HG02981 (cell line): ENCODE measurements at regions not wholly inside any gene's neighbourhood (a gene's known extent, or its start where the extent isn't known, plus 50 kb on each side); places are given as distances from the start of the nearest gene placed in this dataset.

ENCODE experiments used
- ATAC-seq: cut with Tn5 transposase; IDR thresholded peaks from one replicate; pipeline ENCODE4 v1.9.1; 2021; ENCODE audit warnings: mild to moderate bottlenecking, moderate library complexity; ENCODE audit not compliant: unreplicated experiment

DNA sequence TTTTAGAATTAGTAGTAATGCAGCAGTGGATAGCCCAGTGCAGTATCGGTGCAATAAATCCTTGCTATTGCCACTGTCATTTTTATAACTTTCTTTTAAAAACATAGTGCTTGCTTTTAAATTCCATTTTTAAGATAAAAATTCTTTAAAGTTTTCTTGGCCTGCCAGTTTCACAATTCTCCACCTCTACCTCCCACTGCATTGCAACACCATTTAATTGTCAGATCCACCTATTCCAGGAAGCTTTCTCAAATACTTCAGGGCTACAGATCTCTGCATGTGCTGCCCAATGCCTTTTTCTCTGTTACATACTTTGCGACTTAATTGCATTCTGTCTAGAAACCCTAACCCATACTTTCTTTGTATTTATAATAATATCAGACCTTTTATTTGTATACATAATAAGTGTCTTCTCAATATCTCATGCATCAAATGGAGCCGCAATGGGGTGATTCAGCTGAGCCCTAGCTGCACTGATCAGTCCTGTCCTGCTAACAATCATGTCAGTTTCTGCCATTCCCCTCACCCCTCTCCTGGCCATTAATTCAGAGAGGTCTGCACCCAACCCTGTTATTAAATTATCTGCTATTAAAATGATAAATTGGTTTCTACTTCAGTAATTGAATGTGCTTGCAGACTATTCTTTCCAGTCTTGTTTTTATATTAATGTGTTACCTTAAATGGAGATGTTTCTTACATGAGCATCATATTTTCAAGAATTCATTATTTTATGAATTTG is 193.1 kb downstream of the SLIT2 start:
- no peak for ATAC-seq

DNA sequence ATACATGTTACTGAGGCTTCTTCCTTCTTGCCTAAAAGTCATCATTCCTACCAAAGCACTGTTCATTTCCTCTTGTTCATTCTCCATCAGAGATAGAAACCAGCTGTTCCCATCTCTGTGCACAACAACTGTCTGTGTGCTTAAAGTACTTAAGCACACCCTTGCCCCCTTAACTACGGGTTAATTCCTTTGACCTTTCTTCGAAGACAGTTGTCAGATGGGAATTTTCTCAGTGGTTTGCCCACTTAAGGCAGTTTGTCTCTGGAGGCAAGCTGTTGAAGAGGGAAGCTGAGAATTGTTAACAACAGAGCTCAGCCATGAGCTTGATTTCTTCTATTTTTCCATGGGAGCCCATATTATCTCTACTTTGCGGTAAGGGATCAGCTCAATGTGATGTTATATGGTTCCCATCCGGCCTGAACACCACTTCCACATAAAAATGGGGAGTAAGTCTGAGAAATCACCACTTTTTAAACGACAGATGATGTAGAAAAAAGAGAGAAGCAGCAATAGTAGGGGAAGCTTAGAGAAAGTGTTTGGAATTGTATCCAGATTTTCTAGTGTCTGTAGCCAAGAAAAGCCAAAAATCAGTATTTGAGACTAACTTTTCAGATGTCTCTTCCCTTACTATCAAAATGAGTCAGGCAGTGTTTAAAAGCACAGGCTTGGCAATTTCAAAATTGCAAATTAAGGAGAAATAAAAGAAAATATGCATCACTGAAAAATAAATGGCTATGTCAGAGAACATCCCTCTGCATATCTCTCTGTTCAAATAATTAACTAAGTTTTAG is 194.4 kb downstream of the SLIT2 start:
- no peak for ATAC-seq

DNA sequence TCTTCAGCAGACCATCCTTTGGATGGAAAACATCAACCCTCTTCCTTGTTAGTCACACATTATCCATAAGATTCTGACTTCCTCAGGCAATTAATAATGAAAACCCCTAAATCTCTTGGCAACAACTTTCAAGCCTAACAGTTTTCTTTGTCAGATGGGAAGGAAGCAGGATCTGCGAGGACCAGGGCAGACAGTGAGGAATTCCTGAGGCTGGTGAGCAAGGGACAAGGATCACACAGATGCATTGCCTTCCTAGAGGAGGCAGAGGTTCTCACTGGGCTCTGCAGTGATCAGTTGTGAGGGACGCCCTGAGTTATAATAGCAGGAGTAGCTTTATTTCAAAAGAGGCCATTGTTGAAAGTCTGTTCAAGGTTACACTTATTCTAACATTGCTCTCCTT is 195.4 kb downstream of the SLIT2 start:
- ATAC-seq: no peak

DNA sequence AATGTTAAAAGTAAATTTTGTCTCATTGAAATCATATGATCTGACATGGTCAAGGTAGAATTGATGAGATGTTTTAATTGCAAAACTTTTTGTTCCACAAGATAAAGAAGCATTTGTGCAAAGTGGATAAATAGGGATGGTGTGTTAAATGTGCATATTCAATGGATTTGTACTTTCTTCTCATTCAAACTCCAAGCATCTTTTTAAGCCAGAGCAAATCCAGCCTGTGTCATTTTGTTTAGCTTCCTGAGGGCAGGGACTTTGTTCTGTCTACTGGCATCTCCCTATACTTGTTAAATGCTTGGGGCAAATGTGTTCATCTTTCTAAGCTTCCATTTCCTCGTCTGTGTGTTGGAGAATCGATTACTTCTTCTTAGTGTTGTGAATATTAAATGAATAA is 200.3 kb downstream of the SLIT2 start:
- ATAC-seq: no peak

DNA sequence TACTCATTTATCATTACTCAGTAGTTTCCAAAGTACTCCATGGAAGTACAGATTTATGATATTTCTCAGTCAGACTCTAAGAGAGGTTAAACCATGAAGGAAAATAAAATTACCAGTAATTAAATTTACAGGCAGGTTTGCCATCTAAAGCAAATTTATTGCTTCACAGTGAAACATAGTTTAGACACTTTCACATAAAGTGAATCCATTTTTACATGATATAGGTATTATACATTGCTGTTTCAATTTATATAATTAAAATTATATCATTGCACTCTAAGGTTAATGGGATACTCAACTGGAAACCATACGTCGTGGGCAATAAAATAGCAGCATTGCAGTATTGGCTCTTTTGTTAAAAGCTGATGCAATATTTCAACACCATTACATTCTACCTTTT is 202.8 kb downstream of the SLIT2 start:
- no peak for ATAC-seq

DNA sequence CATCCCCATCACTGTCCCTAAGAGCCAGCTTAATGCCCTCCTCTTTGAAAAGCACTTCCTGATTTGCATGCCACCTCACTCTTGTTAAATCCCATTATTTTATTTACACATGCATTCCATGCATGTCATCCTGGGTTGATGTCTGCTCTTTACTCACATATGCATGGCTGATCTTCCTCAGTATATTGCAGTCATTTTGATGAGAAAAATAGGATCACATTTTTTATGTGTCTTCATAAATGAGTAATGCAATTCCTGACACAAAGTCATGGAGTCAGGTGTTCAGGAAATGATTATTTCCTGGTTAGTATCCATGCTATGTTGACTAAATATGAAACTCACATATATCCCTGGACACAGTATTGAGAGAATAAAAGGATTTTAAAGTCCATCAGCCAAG is 204.7 kb downstream of the SLIT2 start:
- no peak for ATAC-seq

DNA sequence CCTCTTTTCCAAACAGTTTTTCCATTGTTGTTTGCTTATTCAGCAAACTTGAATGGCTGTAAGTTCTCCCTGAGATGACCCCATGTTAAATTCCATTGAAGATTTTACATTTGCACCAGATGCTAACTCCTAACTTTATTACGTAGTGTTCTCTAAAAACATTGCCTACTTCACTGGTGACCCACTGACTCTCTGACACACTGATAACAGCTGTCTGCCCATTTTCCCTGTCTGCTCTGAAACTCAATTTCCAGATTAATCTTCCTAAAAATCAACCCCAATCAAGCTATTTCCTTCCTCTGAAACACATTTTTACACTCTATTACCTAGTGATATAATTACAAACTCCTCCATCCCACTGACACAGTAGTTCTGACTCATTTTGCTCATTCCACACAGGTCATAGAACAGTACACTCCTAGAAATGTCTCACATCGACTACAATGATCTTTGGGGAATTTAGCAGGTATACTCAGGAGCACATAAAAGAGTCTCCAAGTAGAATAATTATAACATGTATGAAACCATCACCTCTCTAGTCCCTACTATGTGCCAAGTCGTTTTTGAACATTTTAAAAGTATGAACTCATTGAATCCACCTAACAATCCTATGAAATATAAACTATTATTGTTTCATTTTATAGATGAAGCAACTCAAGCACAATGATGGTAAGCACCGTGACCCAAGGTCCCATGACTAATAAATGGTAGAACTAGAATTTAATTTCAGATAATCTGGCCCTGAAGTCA is 210.9 kb downstream of the SLIT2 start:
- ATAC-seq: no peak

DNA sequence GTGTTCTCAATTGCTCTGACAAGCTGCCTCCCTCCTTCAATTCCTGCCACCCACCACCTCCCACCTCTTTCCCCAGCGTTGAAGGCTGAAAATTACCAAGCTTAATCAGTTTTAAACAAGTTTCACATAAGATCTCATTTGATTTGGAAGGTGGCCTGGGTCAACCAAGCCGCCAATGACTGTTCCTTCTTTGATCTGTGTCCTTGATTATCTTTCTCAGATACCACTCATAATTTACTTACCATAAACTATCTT is 211.4 kb downstream of the SLIT2 start:
- no peak for ATAC-seq

DNA sequence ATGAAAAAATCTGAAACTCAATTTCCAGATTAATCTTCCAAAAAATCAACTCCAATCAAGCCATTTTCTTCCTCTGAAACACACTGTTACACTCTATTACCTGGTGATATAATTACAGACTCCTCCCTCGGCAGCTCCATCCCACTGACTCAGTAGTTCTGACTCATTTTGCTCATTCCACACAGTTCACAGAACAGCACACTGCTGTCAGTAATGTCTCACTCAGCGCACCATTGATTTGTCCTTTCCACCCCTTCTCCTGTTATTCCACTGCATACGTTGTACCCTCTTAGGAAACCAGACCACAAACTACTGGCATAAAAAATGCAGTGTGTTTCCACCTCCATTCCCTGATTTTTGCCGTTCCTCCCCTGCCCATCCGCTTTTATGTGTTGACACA is 212.7 kb downstream of the SLIT2 start:
- ATAC-seq: no peak

DNA sequence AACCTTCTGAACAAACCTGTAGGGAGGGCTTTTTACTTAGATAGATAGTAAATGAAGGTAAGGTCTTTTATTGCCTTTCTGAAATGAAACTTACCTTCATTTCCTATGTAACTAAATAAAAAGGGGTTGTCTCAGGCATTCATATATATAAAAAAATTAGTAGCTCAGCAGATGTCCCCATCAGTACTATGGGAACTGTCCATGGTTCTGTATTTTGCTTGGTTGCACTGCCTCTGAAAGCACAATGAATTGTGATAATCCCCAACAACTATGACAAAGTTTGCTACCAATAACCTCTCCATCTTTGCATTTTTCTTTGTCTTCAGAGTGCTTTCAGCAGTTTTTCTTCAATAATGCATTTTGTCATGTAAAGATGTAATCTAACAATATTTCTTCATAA is 222.4 kb downstream of the SLIT2 start:
- no peak for ATAC-seq

DNA sequence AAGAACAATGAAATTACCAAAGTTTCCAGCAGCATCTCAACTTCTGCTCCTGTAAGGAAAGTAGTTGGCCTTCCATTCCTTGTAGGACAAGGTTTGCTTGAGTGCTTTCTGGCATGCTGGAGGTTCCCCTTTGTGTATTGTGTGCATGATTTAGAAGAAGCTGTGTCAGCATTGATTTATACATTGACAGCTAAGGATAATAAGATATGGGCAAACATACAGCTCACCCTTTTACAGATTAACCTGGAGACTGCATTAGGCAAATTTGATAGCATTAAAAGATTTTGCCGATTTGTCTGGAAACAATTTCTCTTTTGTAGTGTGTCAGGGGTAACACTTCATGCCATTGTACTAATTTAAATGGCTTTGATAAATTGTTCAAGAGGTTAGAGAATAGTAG is 221.8 kb upstream of the PACRGL start:
- no peak for ATAC-seq

DNA sequence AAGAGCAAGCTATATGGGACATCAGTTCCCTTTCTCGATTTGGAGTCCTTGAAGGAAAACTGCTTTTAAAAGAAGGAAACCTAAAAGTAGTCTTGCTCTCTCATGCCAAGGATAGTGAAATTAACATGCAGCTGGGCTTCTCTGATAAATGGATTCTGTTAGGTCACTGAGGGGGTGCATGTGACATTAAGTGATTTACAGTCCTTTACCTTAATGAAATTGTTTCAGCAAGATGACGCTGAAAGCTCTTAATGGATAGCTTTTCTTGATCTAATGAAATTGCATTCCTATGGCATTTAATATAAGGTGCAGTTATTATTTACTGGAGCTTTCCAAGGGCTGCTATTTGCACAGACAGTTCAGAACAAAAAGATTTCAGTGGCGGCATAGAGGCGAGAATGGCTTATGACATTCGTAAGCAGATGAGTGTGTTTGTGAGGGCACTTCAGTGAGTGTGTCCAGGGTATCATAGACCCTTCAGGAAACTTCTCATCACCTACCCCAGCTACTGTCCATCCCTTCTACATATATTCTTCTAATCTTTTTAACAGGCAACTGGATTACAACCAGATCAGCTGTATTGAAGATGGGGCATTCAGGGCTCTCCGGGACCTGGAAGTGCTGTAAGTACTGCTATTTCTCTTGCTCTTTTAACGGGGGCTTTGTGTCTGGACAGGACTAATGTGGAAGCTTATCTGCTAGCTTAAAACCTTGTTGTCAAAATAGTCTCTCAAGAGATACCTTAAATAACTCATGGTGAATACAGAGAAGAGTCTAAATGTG is 219.9 kb upstream of the PACRGL start:
- ATAC-seq: no peak

DNA sequence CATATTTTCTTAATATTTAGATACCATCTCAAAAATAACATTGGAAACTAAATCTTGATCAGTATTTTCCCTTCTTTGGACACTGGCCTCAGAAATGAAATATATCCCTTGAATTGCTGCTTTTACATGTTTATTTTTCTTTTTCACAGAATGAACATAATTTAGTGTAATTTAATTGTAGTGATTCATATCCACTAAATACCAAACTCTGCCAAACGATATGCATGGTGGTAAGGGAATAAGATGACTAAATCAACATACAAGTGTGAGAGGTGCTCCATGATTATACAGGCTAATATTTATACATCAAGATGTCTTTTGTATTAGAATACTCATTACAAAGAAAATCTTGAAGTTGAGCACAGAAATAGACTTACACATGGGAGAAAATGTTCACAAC is 216.8 kb upstream of the PACRGL start:
- ATAC-seq: no peak

DNA sequence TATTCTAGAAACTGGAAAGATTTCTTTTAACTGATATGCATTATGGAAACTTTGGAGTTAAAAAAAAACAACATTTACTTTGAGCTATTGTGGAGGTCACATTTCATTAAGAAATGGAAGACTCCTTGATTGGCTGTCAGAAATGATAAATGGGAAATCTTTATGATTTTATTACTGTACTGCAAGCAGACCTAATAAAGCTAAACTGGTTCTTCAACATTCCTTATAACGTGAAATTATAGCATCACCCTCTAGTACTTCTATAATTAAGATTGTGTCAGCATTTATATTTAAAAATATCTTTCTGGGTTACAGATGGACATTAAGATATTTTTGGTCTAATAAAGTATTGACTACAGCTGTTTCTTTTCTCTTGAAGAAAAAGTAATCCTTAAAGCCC is 213.8 kb upstream of the PACRGL start:
- no peak for ATAC-seq

DNA sequence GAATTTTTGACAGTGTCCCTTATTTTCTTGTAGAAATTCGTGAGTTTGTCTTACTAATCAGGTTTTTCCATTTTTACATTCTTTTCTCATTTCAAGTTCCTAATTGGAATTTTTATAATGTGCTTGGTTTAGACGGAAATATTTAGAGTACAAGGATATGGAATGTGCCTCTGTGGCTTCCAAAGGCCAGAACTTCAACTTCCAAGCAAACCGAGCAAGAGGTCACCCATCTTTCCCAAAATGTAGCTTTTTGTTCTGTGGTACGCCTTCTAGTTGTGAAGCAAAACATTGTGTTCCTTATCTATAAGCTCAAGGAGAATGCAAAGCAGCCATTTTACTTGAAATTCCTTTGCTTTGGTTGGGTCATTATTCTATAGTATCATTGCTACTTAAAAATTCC is 212.8 kb upstream of the PACRGL start:
- ATAC-seq: no peak

DNA sequence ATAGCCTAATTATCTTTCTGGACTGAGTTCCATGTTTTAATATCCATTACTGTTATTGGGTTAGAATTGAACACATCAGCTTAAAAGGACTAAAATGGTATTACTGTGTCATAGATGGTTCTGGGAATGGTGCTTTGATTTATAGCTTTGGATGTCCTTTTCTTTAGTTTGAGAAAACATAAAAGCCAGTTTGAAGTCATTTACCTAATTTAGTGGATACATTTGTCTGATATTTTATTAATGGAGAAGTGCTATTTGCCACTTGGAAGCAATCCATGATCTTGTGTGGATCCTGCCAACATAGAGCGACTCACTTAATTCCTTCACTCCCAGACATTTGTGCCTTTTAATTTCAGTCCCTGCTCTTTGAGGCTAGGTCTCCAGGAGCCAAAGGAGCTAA is 212.4 kb upstream of the PACRGL start:
- no peak for ATAC-seq

DNA sequence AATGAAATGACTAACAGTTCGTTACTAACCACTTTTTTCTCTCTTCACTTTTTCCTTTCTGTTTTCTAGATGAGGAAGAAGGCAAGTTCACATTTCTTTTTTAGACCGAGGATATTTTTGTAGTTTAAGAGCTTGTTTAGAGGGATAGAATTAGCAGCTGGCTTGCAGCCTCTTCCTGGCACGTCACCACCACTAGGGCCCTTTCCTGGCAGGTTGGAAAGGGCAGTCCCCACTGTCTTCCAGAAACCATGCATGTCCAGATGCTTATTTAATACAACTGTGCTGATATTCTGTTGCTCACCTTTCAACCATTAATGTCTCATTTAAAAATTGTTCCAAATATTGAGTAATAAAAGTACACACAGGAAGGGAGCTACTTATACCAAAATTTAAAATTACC is 209.5 kb upstream of the PACRGL start:
- ATAC-seq: no peak

DNA sequence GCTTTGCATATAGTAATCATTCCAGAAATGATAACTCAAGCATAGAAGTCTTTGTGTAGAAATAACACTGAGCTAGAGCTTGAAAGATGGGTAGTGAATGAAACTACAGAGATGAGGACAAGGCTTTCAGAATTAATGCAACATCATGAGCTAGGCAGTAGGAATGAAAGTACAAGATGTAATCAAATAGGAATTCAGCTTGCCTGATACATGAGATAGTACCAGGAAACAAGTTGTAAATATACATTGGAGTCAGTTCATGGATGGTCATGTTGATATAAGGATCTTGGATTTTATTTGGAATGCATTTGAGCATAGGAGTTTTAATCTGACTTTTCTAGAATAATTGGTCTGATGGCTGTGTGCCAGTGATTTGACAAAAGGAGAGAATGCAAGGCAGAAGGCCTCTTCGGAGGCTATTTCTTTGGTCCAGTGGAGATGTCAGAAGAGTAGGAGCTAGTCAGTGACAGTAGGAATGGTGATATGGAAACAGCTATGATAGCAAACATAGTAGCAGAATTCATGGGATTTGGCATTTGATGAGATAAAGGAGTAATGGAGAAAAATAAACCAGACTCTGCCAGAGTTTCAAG is 206.4 kb upstream of the PACRGL start:
- ATAC-seq: no peak

DNA sequence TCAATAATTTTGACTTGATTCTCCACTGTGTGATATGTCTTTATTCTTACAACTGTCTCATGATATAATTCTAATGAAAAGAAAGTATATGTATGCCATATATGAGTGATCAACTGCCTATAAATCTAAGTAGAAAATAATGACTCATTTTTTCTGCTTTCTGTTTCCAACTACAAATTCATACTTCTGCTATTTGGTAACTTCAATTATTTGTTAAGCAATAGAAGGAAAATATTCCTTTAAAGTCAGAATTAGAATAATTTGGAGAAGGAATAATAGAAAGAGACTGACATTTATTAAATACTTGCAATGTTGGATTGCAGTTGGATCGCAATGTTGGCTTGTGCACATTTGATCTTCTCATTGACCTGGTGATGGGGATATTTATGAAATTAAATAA is 204.2 kb upstream of the PACRGL start:
- no peak for ATAC-seq

DNA sequence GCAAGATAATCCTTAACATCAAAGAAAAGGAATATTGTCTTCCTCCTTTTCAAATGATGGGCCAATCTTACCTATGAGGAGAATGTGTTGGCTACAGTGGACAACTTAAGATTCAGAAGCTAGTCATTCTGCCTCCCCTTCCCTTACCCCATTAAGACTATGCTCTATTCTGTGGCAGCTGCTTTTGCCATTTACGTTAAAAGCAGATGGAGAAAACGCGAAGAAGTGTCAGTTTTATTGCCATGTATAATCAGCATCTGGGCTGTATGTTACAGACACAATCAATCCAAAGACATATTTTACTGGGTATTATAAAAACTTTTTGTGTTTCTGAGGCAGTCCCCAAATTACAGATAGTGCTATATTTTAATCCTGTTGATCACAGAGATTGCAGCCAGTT is 196.1 kb upstream of the PACRGL start:
- ATAC-seq: no peak

DNA sequence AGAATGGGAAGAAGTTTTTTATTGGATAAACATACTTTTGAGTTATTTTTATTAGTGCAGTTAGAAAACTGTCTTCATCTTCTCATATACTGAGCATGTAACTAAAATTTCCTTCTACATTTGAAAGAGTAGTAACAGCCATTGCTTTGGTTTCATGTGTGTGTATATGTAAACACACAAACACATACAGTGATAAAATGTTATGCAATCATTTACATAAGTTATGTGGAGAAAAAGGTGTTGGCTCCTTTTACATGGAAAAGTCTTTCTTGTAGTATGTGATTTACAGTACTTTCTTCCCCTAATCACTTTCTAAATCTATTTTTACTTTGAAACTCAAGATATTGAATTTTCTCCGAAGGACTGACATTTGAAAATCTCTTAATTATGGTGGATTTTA is 194.3 kb upstream of the PACRGL start:
- ATAC-seq: no peak
